ENCODE measurements at regions not wholly inside any gene's neighbourhood (a gene's known extent, or its start where the extent isn't known, plus 50 kb on each side); places are given as distances from the start of the nearest gene placed in this dataset.
"Not testable (repeated sequence)": the region's sequence is repeated elsewhere in the genome, so short reads cannot be mapped to it uniquely, and the experiment has no call there.

DNA sequence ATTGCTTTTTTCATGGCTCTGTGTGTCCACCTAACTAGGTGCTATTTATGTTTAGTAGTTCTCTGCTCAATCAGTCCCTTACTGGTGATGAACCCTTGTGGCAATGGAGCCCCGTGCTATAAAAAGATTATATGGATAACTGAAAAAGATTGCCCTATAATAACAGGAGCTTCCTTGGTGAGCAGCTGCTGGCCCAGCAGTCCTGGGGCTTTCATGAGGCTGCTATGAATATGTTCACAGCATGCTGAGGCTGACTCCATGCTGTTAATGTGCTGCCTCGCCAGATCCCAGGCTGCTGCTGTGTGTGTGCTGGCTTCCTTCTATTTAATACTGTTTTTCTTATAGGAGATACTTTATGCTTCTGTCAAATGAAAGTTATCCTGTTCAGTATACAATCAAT, 357.5 kb downstream of the TAF11L14 start:
- Mint-ChIP-seq H3K27ac (no peak overlapping the region), H3K4me3 (no peak overlapping the region), H3K36me3 (no peaks in the 10 kb centered on the region), H3K9me3 (no peaks in the 10 kb centered on the region), H3K27me3 (no peaks in the 10 kb centered on the region), H3K4me1 (no peaks in the 10 kb centered on the region)

DNA sequence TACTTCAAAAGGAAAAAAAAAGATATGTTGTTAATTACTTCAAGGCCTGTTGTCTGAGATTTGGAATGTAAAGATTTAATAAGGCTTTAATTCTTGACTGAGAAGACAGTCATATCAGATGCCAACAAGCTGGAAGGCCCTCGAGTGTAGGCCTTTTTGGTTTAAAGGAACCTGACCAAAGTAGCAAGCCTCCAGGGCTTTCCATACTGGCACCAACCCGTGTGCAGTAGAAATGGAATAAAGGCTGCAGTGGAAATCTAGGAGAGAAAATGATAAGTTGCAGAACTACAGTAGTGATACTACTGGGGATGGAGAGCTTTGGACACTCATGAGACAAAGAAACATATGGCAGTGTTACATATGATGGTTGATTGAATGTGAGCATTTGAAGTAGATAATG, 358.0 kb downstream of the TAF11L14 start:
- no peaks in the 10 kb centered on the region for H3K9me3 Mint-ChIP-seq
- no peaks in the 10 kb centered on the region for H3K27me3 Mint-ChIP-seq
- no peaks in the 10 kb centered on the region for H3K4me1 Mint-ChIP-seq
- H3K27ac Mint-ChIP-seq, result no peak overlapping the region
- no peaks in the 10 kb centered on the region for H3K36me3 Mint-ChIP-seq
- no peak overlapping the region for H3K4me3 Mint-ChIP-seq

DNA sequence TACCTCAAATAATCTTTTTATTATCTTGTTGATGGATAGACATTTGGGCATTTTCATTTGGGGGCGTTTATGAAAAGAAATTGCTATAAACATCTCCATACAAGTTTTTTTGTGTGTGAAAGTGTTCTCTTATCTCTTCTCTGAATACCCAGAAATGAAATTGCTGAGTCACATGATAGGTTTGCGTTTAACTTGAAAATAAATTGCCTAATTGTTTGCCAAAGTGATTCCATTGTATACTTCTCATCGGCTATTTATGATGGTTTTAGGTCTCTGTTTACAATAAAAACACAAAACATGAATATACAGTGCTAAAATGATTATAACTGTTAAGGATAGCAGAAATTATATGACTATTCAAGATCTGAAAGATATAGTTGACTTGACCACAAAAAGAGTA, 361.7 kb downstream of the TAF11L14 start:
- Mint-ChIP-seq H3K27ac (no peak overlapping the region), H3K9me3 (no peaks in the 10 kb centered on the region), H3K27me3 (no peaks in the 10 kb centered on the region), H3K36me3 (no peaks in the 10 kb centered on the region), H3K4me1 (no peaks in the 10 kb centered on the region), H3K4me3 (no peak overlapping the region)

DNA sequence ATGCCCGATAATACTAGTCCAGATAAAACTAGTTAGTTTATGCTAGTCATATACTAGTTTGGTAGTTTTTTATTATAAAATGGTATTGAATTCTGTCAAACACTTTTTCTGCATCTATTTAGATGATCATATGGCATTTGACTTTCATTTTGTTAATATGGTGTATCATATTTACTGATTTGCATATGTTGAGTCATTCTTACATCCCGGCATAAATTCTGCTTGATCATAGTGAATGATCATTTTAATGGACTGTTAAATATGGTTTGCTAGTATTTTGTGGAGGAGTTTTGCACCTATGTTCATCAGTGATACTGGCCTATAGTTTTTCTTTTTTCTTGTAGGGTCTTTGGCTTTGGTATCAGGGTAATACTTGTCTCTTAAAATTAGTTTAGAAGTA, 365.6 kb downstream of the TAF11L14 start:
- H3K4me3 Mint-ChIP-seq, result no peak overlapping the region
- H3K27ac Mint-ChIP-seq, result no peak overlapping the region
- H3K4me1 Mint-ChIP-seq, result no peaks in the 10 kb centered on the region
- H3K27me3 Mint-ChIP-seq, result no peaks in the 10 kb centered on the region
- no peaks in the 10 kb centered on the region for H3K9me3 Mint-ChIP-seq
- H3K36me3 Mint-ChIP-seq, result no peaks in the 10 kb centered on the region

DNA sequence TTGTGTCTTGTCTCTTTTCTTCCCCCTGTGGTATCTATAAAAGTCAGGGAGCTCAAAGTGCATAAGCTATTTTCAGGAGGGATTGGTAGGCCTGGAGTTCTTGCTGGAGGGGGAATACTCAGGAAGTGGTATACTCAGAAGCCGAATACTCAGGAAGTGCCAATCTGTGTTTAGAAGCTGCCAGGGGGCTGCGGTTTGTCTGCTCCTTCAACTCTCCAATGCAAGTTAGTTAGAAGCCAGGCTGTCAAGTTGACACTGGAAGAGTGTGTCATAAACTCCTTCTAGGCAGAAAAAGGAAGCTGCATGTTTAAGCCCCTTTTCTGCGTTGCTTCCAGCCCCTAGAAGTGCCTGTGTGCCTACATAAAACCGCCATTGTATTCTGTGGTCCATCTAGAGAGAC, 366.5 kb downstream of the TAF11L14 start:
- Mint-ChIP-seq H3K9me3 (peaks cover 3% of the 10 kb centered on the region), H3K27me3 (no peaks in the 10 kb centered on the region)

DNA sequence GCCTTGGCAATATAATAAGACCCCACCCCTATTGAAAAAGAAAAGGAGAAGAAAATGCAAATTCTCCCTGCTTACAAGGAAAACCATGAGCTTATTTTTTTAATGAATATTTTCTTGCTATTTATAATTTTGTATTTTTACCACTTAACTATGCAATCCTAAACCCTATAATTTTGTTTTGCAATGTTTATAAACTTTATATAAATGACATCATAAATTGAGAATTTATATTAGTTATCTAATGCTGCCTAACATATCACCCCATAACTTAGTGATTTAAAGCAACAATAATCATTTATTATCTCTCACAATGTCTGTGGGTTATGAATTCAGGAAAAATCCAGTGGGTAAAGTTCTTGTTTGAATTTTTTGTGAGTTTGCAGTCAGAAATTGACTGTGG, 369.1 kb downstream of the TAF11L14 start:
- Mint-ChIP-seq H3K36me3 (no peaks in the 10 kb centered on the region), H3K27ac (no peak overlapping the region), H3K4me1 (no peaks in the 10 kb centered on the region), H3K9me3 (peaks cover 4% of the 10 kb centered on the region), H3K27me3 (no peaks in the 10 kb centered on the region), H3K4me3 (no peak overlapping the region)

More for the DNA sequence above, 366.5 kb downstream of the TAF11L14 start:
- Mint-ChIP-seq H3K36me3 (no peaks in the 10 kb centered on the region), H3K4me1 (no peaks in the 10 kb centered on the region), H3K27ac (no peak overlapping the region), H3K4me3 (no peak overlapping the region)

DNA sequence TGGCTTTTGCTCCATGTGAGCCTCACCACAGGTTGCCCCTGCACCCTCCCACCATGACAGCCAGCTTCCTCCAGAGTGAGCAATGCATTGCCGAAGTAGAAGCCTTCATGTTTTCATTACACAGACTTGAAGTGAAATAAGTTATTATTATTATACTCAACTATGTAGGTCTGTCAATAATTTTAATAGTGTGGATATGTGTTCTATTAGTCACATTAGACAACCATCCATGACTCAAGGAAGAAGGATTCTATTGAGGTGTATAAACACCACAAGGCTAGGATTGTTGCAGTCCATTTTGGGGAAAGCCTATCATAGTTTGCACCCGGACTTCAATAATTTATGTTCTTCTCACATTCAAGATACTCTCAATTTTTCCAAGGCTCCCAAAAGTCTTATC, 369.5 kb downstream of the TAF11L14 start:
- H3K36me3 Mint-ChIP-seq, result no peaks in the 10 kb centered on the region
- H3K27ac Mint-ChIP-seq, result no peak overlapping the region
- H3K4me3 Mint-ChIP-seq, result no peak overlapping the region
- no peaks in the 10 kb centered on the region for H3K4me1 Mint-ChIP-seq
- no peaks in the 10 kb centered on the region for H3K27me3 Mint-ChIP-seq
- H3K9me3 Mint-ChIP-seq, result peaks cover 4% of the 10 kb centered on the region

DNA sequence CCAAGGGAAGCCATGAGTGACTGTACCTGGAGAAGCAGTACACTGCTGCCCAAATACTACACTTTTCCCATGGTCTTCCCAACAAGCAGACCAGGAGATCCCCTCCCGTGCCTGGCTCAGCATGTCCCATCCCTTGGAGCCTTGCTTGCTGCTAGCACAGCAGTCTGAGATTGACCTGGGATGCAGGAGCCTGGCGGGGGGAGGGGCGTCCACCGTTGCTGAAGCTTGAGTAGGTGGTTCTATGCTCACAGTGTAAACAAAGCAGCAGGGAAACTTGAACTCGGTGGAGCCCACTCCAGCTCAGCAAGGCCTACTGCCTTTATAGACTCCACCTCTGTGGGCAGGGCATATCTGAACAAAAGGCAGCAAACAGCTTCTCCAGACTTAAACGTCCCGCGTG, 372.0 kb downstream of the TAF11L14 start:
- not testable (repeated sequence) for H3K27me3 Mint-ChIP-seq, H3K4me1 Mint-ChIP-seq, H3K27ac Mint-ChIP-seq, H3K4me3 Mint-ChIP-seq, H3K36me3 Mint-ChIP-seq, H3K9me3 Mint-ChIP-seq

DNA sequence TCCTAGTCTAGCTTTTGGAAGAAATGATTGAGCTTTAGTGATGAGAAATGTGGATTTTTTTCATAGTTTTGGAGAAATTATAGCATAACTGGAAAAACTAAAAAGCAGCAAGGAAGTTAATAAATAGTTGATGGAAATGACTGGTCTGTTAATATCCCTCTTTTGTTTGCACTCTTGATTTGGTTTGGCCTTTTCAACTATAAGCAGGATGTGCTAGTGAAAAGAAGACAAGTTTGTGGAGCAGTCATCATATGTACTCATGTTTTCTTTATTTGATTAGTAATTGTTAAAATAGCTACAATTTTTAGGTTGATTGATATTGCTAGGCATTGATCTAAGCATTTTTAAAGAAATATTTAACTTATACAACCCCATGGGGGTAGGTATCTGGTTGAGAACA, 374.7 kb downstream of the TAF11L14 start:
- no peaks in the 10 kb centered on the region for H3K27me3 Mint-ChIP-seq
- no peak overlapping the region for H3K27ac Mint-ChIP-seq
- no peak overlapping the region for H3K4me3 Mint-ChIP-seq
- H3K9me3 Mint-ChIP-seq, result peaks cover 11% of the 10 kb centered on the region
- no peaks in the 10 kb centered on the region for H3K36me3 Mint-ChIP-seq
- H3K4me1 Mint-ChIP-seq, result no peaks in the 10 kb centered on the region

DNA sequence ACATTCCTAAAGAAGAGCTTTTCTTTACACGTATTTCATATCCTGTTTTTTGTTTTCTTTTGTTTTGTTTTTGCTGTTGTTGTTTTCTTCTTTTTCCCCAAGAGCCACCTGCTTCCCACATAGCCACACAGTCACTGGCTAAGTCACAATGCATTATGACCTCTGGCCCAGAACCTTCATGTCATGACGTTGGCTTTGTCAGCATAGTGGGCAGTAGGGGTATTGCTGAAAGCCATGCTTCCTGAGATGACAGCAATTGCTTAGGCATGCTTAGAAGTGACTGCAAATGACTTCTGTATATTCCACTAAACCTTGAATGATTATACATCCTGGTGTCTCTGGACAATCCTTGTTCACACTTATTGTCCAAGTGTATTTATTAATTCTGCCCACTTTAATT, 375.8 kb downstream of the TAF11L14 start:
- Mint-ChIP-seq H3K4me1 (no peaks in the 10 kb centered on the region), H3K36me3 (no peaks in the 10 kb centered on the region), H3K27me3 (no peaks in the 10 kb centered on the region), H3K27ac (no peak overlapping the region), H3K4me3 (no peak overlapping the region), H3K9me3 (peaks cover 11% of the 10 kb centered on the region)

DNA sequence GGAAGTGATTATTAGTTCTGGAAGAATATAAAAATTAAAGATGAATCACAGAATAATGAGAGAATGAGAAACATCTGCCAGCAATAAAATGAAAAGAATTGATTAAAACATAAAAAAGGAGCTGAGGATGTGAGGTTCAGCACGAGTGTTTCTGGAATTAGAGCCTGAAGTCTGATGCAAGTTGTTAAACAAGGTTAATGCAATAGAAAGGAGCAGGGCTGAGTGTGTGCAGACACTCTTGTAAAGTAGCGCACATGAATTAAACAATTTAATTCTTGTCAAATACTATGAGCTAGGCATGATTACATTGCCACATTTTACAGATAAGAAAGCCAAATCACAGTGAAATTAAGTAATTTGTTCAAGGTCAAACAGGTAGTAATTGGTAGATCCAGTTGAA, 384.2 kb downstream of the TAF11L14 start:
- H3K4me1 Mint-ChIP-seq, result no peaks in the 10 kb centered on the region
- H3K36me3 Mint-ChIP-seq, result no peaks in the 10 kb centered on the region
- H3K4me3 Mint-ChIP-seq, result no peak overlapping the region
- peaks cover 23% of the 10 kb centered on the region for H3K9me3 Mint-ChIP-seq
- H3K27ac Mint-ChIP-seq, result no peak overlapping the region
- no peaks in the 10 kb centered on the region for H3K27me3 Mint-ChIP-seq

DNA sequence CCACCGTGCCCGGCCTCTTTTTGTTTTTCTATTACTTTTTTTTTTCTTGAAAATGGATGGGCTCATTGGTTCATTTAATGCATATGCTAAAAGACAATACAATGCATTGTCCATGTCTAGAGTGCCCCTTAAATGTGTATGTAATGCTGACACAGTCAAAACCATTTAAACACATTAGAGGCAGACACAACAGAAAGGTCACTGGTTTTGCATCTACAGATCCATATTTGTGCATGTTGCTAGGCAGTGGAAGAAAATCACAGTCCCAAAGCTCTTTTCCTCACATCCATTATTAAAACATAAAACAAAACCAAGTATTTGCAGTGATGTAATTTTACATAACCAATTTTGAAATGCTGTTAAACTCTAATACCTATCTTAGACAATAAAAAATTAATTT, 389.0 kb downstream of the TAF11L14 start:
- Mint-ChIP-seq H3K36me3 (no peaks in the 10 kb centered on the region), H3K27me3 (no peaks in the 10 kb centered on the region), H3K4me1 (no peaks in the 10 kb centered on the region), H3K9me3 (peaks cover 13% of the 10 kb centered on the region), H3K4me3 (no peak overlapping the region), H3K27ac (no peak overlapping the region)

DNA sequence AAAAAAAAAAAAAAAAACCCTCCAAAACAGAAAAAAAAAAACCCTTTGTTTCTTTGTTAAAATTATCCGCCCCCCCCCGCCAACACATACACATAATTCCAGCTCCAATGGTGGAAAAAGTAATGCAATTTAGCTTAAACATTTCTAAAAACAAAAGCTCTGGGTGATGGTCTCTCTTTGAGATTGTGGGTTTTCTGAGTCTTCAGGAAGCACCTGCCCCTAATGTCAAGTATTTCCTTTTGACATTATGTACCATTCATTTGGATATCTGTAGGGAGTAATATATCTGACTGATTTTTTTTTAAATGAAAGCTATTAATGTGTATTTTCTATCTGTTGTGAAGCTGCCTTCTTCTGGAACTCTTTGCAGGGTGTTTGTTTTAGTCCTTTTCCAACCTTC, 389.7 kb downstream of the TAF11L14 start:
- no peaks in the 10 kb centered on the region for H3K4me1 Mint-ChIP-seq
- H3K27me3 Mint-ChIP-seq, result no peaks in the 10 kb centered on the region
- peaks cover 13% of the 10 kb centered on the region for H3K9me3 Mint-ChIP-seq
- no peak overlapping the region for H3K27ac Mint-ChIP-seq
- no peaks in the 10 kb centered on the region for H3K36me3 Mint-ChIP-seq
- no peak overlapping the region for H3K4me3 Mint-ChIP-seq

DNA sequence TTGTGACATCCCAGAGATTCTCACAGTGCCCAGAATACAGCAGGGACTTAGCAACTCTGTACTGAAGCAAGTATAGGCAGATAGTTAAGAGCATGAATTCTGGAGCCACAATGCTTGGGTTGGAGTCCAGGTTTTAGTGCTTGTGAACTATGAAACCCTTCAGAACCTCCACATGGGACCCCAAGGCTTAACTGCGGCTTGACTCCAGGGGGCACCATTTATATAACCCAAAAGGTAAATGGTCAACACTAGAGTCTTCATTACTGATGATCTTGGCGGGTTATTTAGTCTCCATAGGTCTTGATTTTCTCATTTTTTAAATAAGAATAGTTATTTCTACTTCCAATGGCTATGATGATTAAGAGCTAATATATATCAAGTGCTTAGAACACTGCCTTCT, 390.3 kb downstream of the TAF11L14 start:
- Mint-ChIP-seq H3K27me3 (no peaks in the 10 kb centered on the region), H3K4me3 (no peak overlapping the region), H3K4me1 (no peaks in the 10 kb centered on the region), H3K27ac (no peak overlapping the region), H3K36me3 (no peaks in the 10 kb centered on the region), H3K9me3 (peaks cover 13% of the 10 kb centered on the region)

DNA sequence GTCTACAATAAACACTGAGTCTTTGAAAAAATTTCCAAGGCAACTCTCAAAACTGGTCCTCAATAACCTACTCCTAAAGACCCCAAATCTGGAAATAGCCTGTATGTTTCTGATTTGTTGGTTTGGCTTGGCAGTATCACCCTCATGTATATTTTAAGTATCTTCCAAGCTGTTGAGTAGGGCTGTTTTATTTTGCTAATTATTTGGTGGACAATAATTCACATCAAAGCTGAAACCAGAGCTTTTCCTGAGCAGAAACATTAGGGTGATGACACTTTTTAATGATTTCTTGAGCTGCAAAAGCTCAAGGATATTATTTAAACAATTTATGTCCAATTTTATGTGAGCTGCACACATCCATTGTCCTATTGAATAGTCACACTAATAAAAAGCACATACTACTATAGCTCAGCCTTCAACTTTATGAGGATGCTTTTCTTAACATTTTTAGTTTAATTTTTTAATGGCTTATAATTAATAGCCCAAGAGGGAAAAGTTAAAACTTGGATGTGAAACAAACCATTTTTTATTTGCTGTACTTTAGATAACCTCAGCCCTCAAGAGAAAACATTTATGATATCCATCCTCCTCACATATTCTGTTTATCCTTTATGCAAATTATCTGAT, 393.1 kb downstream of the TAF11L14 start:
- Mint-ChIP-seq H3K27me3 (no peaks in the 10 kb centered on the region), H3K36me3 (no peaks in the 10 kb centered on the region), H3K9me3 (peaks cover 7% of the 10 kb centered on the region), H3K4me3 (no peak overlapping the region), H3K27ac (no peak overlapping the region), H3K4me1 (no peaks in the 10 kb centered on the region)

DNA sequence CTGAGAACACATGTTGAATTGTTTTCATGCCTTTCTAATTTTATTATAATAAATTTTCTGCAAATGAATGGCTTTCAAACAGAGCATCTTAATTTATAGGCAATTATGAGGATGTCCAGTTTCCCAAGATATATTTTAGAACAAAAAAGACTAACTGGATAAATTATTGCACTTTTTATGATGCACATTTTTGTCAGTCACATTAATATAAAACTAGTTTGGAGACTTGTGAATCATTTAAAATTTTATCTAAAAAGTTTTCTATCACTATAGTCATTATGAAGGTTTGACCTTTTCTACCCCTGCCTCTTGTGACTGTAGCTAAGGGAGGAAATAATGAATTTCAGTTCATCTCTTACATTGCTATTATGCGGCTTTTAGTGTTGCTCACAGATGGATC, 393.8 kb downstream of the TAF11L14 start:
- Mint-ChIP-seq H3K27ac (no peak overlapping the region), H3K4me1 (no peaks in the 10 kb centered on the region), H3K4me3 (no peak overlapping the region), H3K36me3 (no peaks in the 10 kb centered on the region), H3K27me3 (no peaks in the 10 kb centered on the region), H3K9me3 (peaks cover 7% of the 10 kb centered on the region)

DNA sequence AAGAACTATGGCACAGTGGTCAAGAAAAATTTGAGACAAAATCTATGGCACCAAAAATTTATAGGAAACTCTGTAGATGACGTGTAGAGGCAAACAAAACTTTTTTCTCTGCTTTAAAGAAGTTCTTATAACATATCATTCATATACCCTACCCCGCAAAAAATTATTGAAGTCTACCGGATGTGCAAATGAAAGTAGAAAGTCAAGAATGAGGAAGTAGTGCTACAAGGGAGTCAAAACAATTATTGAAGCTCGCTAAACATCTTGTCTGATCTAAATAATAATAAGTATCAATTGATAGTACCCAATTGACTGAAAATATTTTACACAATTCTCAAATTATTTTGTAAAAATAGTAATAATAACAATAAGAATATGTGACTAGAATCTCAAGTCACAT, 398.5 kb downstream of the TAF11L14 start:
- Mint-ChIP-seq H3K36me3 (no peaks in the 10 kb centered on the region), H3K27me3 (no peaks in the 10 kb centered on the region), H3K27ac (no peak overlapping the region), H3K4me1 (no peaks in the 10 kb centered on the region), H3K4me3 (no peak overlapping the region), H3K9me3 (peaks cover 7% of the 10 kb centered on the region)
